IMR-90 (cell line): ENCODE measurements at regions not wholly inside any gene's neighbourhood (a gene's known extent, or its start where the extent isn't known, plus 50 kb on each side); places are given as distances from the start of the nearest gene placed in this dataset.

Experiments
- BHLHE40 ChIP-seq: fragments of 150-350 bp; IDR thresholded peaks from 2 replicates; pipeline ENCODE4 v1.6.1; 2016; ENCODE audit warnings: mild to moderate bottlenecking, low read depth, low read length
- CEBPB ChIP-seq: IDR thresholded peaks from 2 replicates; pipeline ENCODE4 v1.6.1; 2012; ENCODE audit warnings: low read depth, low read length, improper control_type of control experiment
- CHD1 ChIP-seq: IDR thresholded peaks from 2 replicates; pipeline ENCODE4 v1.6.1; 2012; ENCODE audit warnings: low read depth, low read length, improper control_type of control experiment
- CTCF ChIP-seq: conservative IDR thresholded peaks from 2 replicates; pipeline ENCODE4 v1.5.1; 2012; ENCODE audit warnings: mild to moderate bottlenecking, low read depth, low read length, improper control_type of control experiment
- ELK1 ChIP-seq: fragments of 150-350 bp; IDR thresholded peaks from 2 replicates; pipeline ENCODE4 v1.6.1; 2016; ENCODE audit warnings: low read depth, mild to moderate bottlenecking, low read length, moderate library complexity, borderline replicate concordance
- FOS ChIP-seq: fragments of 150-350 bp; IDR thresholded peaks from 2 replicates; pipeline ENCODE4 v1.6.1; 2016; ENCODE audit warnings: low read depth, low read length
- MAFK ChIP-seq: IDR thresholded peaks from 2 replicates; pipeline ENCODE4 v1.6.1; 2012; ENCODE audit warnings: low read depth, low read length, improper control_type of control experiment
- MAZ ChIP-seq: IDR thresholded peaks from 2 replicates; pipeline ENCODE4 v1.6.1; 2012; ENCODE audit warnings: low read depth, mild to moderate bottlenecking, low read length, improper control_type of control experiment, moderate library complexity, borderline replicate concordance
- MXI1 ChIP-seq: IDR thresholded peaks from 2 replicates; pipeline ENCODE4 v1.6.1; 2012; ENCODE audit warnings: low read depth, mild to moderate bottlenecking, low read length, moderate library complexity, borderline replicate concordance
- POLR2A ChIP-seq: IDR thresholded peaks from 2 replicates; pipeline ENCODE4 v1.6.1; 2012; ENCODE audit warnings: mild to moderate bottlenecking, low read depth, low read length
- RAD21 ChIP-seq: IDR thresholded peaks from 2 replicates; pipeline ENCODE4 v1.6.1; 2012; ENCODE audit warnings: low read length, improper control_type of control experiment
- RFX5 ChIP-seq: IDR thresholded peaks from 2 replicates; pipeline ENCODE4 v1.8.0; 2012; ENCODE audit warnings: low read depth, mild to moderate bottlenecking, low read length, moderate library complexity
- SMC3 ChIP-seq: fragments of 150-350 bp; IDR thresholded peaks from 2 replicates; pipeline ENCODE4 v1.6.1; 2016; ENCODE audit warnings: low read depth, mild to moderate bottlenecking, antibody characterized with exemption, low read length, moderate library complexity
- USF2 ChIP-seq: fragments of 150-350 bp; IDR thresholded peaks from 2 replicates; pipeline ENCODE4 v1.6.1; 2017; ENCODE audit warnings: mild to moderate bottlenecking, antibody characterized with exemption, low read length, low read depth

GRCh38 chr12:126897778-126898177 lies 1369.2 kb upstream of the TMEM132C start:
- no peak for TF ChIP-seq MXI1
- no peak for TF ChIP-seq CTCF
- no peak for TF ChIP-seq RAD21
- no peak for TF ChIP-seq POLR2A
- TF ChIP-seq CEBPB, result no peak
- no peak for TF ChIP-seq ELK1
- TF ChIP-seq BHLHE40, result no peak
- no peak for TF ChIP-seq USF2
- TF ChIP-seq FOS, result no peak
- TF ChIP-seq SMC3, result no peak
- TF ChIP-seq CHD1, result no peak
- no peak for TF ChIP-seq MAFK
- TF ChIP-seq RFX5, result no peak
- no peak for TF ChIP-seq MAZ
